ENCODE measurements at regions not wholly inside any gene's neighbourhood (a gene's known extent, or its start where the extent isn't known, plus 50 kb on each side); places are given as distances from the start of the nearest gene placed in this dataset.

DNA sequence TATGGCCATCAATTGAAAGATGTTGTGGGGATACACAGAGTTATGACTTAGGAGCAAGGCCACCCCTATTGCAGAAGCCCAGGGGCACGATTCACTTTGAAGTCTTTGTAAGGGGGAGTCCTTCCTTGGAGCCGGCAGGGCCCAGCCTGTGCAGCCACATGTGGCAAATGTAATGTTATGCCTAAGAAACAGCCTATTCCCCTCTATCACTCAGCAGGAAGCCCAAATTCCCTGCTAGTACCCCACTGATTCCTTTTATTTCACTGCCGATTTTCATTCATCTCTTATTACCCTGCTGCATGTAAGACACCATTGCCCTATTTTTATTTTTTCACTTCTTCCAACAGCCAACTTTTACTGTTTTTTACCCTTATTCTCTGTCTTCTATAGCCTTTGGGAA lies 233.2 kb downstream of the PMP22 start:
- TF ChIP-seq, protein P1, sequence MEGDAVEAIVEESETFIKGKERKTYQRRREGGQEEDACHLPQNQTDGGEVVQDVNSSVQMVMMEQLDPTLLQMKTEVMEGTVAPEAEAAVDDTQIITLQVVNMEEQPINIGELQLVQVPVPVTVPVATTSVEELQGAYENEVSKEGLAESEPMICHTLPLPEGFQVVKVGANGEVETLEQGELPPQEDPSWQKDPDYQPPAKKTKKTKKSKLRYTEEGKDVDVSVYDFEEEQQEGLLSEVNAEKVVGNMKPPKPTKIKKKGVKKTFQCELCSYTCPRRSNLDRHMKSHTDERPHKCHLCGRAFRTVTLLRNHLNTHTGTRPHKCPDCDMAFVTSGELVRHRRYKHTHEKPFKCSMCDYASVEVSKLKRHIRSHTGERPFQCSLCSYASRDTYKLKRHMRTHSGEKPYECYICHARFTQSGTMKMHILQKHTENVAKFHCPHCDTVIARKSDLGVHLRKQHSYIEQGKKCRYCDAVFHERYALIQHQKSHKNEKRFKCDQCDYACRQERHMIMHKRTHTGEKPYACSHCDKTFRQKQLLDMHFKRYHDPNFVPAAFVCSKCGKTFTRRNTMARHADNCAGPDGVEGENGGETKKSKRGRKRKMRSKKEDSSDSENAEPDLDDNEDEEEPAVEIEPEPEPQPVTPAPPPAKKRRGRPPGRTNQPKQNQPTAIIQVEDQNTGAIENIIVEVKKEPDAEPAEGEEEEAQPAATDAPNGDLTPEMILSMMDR (IDR thresholded peaks at IDR 0.05), result no peak
- TF ChIP-seq POLR2AphosphoS5 (IDR thresholded peaks at IDR 0.05) (no peak), POLR2A (IDR thresholded peaks at IDR 0.05) (no peak)

All from breast epithelium (tissue), 3 donors.